Testis (tissue), 2 donors: ENCODE measurements at regions not wholly inside any gene's neighbourhood (a gene's known extent, or its start where the extent isn't known, plus 50 kb on each side); places are given as distances from the start of the nearest gene placed in this dataset.

ENCODE experiments used
- DNase-seq: peaks from one replicate; pipeline ENCODE4 v3.0.0-alpha.2; 2019
- H3K27ac ChIP-seq, 2 donors: fragments of 200-600 bp; sonication (generic); one replicate each; pipeline ENCODE4 v1.5.1; 2019
- H3K27me3 ChIP-seq: fragments of 200-600 bp; sonication (generic); one replicate; pipeline ENCODE4 v1.5.1; 2019
- H3K36me3 ChIP-seq: fragments of 200-600 bp; sonication (generic); one replicate; pipeline ENCODE4 v1.5.1; 2017; ENCODE audit warnings: low read depth; ENCODE audit errors: missing control alignments
- H3K4me1 ChIP-seq: fragments of 200-600 bp; sonication (generic); one replicate; pipeline ENCODE4 v1.5.1; 2019
- H3K4me3 ChIP-seq, 2 donors: fragments of 200-600 bp; sonication (generic); one replicate each; pipeline ENCODE4 v1.5.1; 2017 to 2019
- H3K9me3 ChIP-seq: fragments of 200-600 bp; sonication (generic); one replicate; pipeline ENCODE4 v1.5.1; 2017
- CTCF ChIP-seq, 3 experiments: fragments of 450-650 bp in 2 of 3; fragments of 200-600 bp in 1 of 3; sonication (generic) in 1 of 3; IDR thresholded peaks; one replicate each; pipeline ENCODE4 v1.5.1; 2016 to 2019; ENCODE audit warnings: antibody characterized with exemption in 3 of 3, mild to moderate bottlenecking in 2 of 3, moderate library complexity in 1 of 3
- POLR2A ChIP-seq: fragments of 450-650 bp; IDR thresholded peaks from one replicate; pipeline ENCODE4 v1.6.1; 2017; ENCODE audit warnings: antibody characterized with exemption, mild to moderate bottlenecking, moderate library complexity
- WGBS, 2 donors: methylation state at CpG; one replicate each; pipeline ENCODE4 v1.1.5; 2018; 5-methylcytosine and 5-hydroxymethylcytosine counted together
- intact Hi-C: fragments of 100-400 bp; cut with DNase I; formaldehyde crosslinking; loops from one replicate; pipeline ENCODE4 v1.15.1; 2023; ENCODE audit warnings: low total_unique reads

- Histone ChIP-seq H3K4me3 (no peak overlapping the region), H3K36me3 (no peaks in the 10 kb centered on the region), H3K27me3 (no peaks in the 10 kb centered on the region), H3K4me1 (no peaks in the 10 kb centered on the region), H3K9me3 (no peaks in the 10 kb centered on the region), H3K27ac (no peak overlapping the region)
- 77 to 81% methylated on average over 4 of the region's 4 CpGs for WGBS, 2 donors
- no peak for DNase-seq
- no peak for TF ChIP-seq POLR2A
- TF ChIP-seq CTCF (IDR thresholded peaks at IDR 0.05), result no peak
- intact Hi-C loops, result no loop called here
Observed at GRCh38 chr20:12737497-12737896, 271.3 kb upstream of the SPTLC3 start.

- Histone ChIP-seq H3K27ac (no peak overlapping the region), H3K4me3 (no peak overlapping the region), H3K27me3 (no peaks in the 10 kb centered on the region), H3K36me3 (no peaks in the 10 kb centered on the region), H3K9me3 (no peaks in the 10 kb centered on the region), H3K4me1 (no peaks in the 10 kb centered on the region)
- TF ChIP-seq CTCF (IDR thresholded peaks at IDR 0.05), result no peak
- TF ChIP-seq POLR2A, result no peak
- intact Hi-C loops, result no loop called here
- DNase-seq, result no peak
- 68 to 89% methylated on average over 2 of the region's 2 CpGs for WGBS, 2 donors
Observed at GRCh38 chr20:12737900-12738299, 270.9 kb upstream of the SPTLC3 start.

DNA sequence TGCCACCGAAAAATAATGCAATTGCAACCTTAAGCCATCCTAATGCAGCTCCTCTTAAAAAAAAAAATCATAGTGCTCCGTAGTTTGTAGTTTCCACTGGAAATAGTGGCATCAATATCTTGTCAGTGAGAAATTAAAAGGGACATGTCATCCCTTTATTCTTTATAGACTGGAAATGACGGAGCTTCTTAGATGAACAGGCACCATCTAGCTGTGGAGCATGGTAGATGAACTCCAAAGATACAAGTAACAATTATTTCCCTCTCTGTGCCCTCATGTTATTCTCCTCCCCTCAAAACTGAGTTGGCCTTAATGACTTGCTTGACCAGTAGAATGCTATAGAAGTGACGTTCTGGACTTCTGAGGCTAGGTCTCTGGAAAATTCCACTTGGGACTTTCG lies 268.1 kb upstream of the SPTLC3 start:
- intact Hi-C loops, result no loop called here
- no peaks in the 10 kb centered on the region for H3K9me3 ChIP-seq
- 90 to 91% methylated on average over 4 to 5 of the region's 5 CpGs for WGBS, 2 donors
- H3K36me3 ChIP-seq, result no peaks in the 10 kb centered on the region
- no peak overlapping the region for H3K4me3 ChIP-seq
- DNase-seq, result no peak
- no peak for TF ChIP-seq POLR2A
- TF ChIP-seq CTCF (IDR thresholded peaks at IDR 0.05), result no peak
- no peak overlapping the region for H3K27ac ChIP-seq
- no peaks in the 10 kb centered on the region for H3K4me1 ChIP-seq
- H3K27me3 ChIP-seq, result no peaks in the 10 kb centered on the region

DNA sequence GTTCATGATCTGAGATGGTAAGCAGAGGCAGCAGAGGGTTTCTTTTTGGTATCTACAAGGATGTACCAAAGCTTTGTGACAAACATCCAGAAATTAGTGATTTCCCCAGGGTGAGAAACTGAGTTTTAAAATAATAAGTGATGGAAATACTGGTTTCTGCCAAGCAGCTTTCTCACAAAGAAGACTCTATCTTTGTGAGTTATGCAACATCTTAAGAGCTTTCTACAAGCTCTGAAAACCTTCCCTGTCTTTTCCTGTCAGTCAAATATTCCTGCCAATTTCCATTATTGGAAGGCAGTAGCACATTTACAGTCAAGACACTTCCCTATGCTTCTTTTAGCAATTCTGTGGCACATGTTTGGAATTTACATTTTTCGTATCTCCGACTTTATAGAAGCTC lies 264.7 kb upstream of the SPTLC3 start:
- H3K4me3 ChIP-seq, result no peak overlapping the region
- H3K36me3 ChIP-seq, result no peaks in the 10 kb centered on the region
- DNase-seq, result no peak
- no peaks in the 10 kb centered on the region for H3K9me3 ChIP-seq
- intact Hi-C loops, result no loop called here
- no peaks in the 10 kb centered on the region for H3K4me1 ChIP-seq
- no peak for TF ChIP-seq POLR2A
- TF ChIP-seq CTCF (IDR thresholded peaks at IDR 0.05), result no peak
- 89 to 91% methylated on average over 2 of the region's 2 CpGs for WGBS, 2 donors
- H3K27ac ChIP-seq, result no peak overlapping the region
- H3K27me3 ChIP-seq, result no peaks in the 10 kb centered on the region

DNA sequence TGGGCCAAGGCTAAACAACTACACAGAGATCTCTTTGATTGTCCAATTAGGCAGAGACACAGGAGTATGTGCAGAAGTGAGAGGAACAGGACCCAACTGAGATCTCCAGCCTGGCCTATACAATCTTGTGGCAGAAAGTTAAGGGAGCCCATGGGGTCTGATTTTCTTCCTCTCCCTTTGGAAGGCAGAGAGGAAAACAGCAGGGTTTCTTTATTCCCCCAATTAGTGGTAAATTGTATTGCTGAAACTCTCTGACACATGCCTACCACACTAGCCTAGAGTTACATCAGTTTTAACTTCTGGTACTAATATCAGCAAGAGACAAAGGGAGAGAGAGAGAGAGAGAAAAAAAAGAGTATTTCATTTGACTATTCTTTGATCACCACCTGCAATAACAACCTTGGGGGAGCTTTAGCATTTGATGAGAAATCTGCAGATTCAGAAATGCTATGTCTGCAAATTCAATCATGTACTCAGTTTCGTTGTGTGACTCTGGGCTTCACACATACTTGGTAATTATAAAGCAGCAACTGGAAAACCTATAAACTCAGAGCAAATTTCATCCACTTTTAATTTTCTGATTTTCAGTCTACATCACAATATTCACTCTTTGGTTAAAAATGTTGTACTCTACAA lies 260.3 kb upstream of the SPTLC3 start:
- no peaks in the 10 kb centered on the region for H3K9me3 ChIP-seq
- intact Hi-C loops, result no loop called here
- H3K4me1 ChIP-seq, result no peaks in the 10 kb centered on the region
- no peak overlapping the region for H3K4me3 ChIP-seq
- WGBS, 2 donors, result 70 to 74% methylated on average over 1 of the region's 1 CpG
- H3K27me3 ChIP-seq, result no peaks in the 10 kb centered on the region
- no peak for DNase-seq
- no peaks in the 10 kb centered on the region for H3K36me3 ChIP-seq
- TF ChIP-seq POLR2A (no peak), CTCF (IDR thresholded peaks at IDR 0.05) (no peak)
- no peak overlapping the region for H3K27ac ChIP-seq
